NCI-H1417 (cell line): ENCODE measurements at regions not wholly inside any gene's neighbourhood (a gene's known extent, or its start where the extent isn't known, plus 50 kb on each side); places are given as distances from the start of the nearest gene placed in this dataset.
A peak's percentile ranks its signal among the peaks of the same experiment; 100 is the strongest.

Source experiments
- DNase-seq, 3 experiments: peaks; one replicate each; lab custom pipeline; 2025; lab: John Stamatoyannopoulos, UW

DNA sequence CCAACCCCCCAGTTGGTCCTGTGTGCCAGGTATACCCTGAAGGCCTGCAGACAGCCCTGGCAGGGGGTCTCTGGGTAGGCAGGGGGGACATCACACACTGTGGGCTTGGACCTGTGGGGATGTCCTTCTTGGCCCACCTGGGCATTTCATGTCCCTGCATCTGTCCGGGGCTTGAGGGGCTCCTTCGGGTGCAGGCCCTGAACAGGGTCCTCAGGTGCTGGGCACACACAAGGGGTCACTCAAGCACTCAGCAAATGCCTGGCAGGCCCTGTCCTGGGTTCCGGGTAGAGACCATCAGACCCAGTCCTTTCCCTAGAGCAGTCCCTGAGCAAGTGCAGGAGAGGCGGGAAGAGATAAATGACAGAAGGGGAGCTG, 70.5 kb upstream of the WNT11 start:
- no peak for DNase-seq

DNA sequence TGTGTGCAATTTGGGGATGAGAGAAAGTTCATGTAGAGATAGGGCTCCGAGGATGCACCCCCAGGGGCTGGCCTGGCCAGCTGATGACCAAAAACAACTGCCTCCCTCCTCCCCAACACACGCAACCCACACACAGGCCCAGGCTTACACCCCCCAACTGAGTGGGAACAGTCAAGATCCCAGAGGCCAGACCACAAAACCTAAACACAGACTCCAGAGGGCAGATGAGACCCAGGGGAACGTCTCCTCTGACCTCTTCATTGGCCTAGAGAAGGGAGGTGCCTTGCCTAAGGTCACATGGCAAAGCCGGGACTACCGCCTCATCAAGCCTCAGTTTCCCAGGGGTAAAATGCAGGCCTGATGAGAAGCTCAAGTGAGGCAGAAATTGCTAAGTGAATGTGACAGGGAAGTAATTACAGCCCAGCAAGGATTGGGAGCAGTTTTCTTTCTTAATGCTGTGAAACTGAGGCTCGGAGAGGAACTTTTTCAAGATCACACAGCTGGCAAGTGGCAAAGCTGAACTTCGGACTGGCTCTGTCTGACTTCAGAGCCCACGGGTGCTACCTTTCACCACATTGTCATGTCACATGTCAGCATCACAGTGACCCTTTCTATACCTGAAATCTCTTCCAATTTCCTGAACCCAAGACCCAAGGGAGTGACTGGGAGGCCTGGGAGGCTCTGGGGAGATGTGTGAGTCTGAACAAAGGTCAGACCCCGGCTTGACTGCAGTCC, 69.9 kb upstream of the WNT11 start:
- no peak for DNase-seq

DNA sequence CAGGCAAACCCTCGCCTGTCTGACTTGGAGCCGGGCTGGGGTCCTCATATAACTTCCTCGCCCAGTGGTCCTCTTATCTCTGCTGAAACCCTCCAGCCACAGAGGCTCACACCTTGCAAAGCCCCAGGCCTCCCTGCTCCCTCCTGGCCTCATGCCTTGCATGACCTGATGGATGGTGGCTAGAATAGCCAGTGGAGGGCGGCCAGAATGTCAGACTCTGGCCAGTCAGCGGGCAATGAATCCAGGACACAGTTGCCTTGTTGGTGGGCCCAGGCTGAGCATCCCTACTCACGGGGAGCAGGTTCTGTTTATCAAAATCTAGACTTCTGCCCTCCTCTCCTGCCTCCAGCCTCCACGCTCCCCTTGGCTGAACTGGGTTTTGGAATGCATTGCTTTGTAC, 69.1 kb upstream of the WNT11 start:
- no peak for DNase-seq

DNA sequence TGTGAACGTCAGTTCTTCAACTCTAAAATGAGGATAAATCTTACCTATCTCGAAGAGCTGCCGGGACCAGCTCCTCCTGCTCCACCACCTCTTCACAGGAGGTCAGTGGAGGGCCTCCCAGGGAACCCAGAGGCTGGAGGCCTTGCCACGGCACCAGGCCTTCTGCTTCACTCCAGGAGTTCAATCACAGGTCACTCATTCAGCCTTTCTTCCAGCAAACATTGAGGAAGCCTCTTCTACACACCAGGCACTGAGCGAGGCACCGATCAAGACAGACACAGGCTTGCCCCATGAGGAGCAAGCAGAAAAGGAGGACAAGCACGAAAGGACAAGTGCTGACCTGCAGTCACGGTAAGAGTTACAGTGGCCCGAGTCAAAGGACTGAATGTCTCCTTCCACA, 64.8 kb upstream of the WNT11 start:
- no peak for DNase-seq

DNA sequence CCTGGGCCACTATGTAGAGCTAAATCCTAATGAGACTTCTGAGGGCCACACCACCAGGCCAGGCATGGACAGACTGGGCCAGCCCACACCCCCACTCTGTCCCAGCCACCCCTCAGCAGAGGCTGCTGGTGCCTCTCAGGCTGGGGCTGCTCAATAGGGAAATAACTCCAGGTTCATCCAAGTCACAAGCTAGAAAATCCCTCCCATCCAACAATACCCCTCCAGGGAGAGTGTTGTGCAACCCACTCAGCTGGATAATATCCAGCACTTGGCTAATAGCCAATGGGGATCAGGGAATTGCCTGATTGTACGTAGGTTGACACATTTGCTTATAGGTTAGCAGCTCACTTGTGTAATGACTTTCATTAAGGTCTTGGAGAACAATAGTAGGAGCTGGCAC, 64.1 kb upstream of the WNT11 start:
- peak in 2 of 3 experiments; percentile 10 to 63 for DNase-seq

DNA sequence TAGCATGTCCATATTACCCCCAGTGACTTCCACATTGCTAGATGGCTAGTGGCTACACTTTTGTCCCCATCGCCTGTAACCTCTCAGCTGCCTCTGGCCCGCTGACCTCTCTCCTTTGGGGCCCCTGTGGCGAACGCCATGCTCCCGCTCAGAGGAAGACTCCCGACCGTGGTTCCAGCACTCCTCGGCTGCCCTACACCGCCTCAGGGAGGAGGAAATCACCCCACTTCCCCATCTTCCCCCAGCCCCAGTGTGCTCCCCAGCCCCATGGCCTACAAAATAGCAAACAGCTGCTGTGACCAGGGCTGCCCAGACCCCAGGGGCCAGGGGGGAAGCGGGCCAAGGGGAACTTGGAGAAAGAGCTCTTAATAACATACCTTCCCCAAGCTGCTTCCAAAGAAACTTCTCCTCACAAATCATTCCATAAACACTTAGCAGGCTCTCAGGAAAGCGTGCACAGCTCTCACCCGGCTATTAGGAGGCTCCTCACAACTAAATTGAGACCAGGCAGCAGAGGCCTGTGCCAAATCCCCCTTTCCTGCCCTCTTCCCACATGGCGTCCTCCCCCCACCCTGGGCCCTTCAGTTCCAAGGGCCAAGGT, 63.5 kb upstream of the WNT11 start:
- no peak for DNase-seq

DNA sequence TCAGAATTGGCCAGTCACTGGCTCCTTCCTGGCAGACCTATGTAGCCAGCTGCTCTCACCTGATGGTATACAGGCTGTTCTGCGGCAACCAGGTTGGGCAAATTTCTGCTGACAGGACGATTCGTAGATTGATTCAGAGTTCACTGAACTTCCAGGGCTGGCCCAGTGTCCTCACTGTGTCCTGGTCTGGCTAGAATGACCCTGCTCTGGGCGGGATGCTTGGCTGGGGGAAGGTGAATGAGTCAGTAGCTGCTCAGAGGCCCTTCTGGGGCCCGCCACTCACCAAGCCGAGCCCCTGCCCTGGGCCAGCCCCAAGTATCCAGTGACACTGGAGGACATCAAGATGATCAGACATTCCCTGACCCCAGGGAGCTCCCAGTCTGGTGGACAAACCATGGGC, 62.9 kb upstream of the WNT11 start:
- DNase-seq: no peak

DNA sequence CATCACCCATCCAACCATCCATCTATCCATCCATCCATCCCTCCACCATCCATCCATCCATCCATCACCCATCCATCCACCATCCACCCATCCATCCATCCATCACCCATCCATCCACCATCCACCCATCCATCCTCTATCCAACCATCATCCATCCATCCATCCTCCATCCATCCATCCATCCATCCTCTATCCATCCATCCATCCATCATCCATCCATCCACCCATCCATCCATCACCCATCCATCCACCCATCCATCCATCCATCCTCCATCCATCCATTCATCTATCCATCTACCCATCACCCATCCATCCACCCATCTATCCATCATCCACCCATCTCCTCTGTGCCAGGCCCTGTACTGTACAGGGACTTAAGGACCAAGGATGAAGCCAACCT, 62.2 kb upstream of the WNT11 start:
- no peak for DNase-seq

DNA sequence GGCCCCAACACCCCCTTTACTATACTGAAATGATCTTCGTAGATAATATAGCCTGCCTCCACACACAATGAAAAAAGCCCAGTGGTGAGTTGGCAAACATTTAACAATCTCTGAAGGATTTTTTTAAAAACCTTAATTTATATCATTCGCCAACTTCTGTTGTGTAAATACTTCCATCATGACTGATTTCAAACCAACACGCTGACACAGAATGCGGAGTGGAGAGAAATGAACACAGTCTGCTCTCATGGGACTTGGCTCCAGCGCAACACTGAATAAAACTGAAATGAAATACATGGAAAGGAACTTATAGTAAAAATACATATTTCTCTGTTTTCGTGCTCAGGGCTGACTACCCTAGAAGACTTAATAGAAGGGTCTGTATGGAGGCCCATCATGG, 61.3 kb upstream of the WNT11 start:
- DNase-seq: no peak

DNA sequence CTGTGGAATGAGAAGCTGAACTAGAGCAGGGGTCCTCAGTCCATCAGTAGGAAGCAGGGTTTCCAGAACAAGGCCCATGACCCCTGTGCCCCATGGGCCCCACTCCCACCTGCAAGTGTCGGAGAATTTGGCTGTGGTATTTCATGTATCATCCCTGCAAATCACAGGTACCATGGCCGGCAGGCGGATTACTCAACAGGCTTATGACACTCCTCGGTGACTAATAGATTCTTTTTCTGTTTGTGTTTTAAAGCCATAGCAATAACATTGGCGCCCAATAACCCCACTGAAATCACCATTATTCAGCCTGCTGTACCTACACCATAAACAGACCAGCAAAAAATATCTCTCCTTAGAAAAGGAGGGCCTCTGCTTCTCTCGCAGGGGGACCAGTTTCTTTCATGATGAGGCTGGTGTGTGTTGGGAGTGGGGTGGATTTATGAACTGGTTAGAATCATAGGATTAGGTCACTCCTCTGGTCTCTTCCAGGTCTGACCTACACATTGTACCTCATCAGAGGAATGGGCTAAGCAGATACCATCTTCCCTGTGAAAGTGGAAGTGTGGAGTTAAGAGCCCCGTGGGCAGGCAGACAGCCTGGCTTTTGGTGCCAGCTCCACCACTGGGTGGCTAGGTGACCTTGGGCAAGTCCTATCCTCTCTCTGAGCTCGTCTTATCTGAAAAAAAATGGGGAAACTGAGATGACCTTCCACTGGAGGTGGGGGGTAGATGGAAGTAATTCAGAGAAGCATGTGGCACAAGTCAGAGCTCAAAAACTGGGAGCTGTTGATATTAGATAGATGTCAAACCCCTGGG, 60.2 kb upstream of the WNT11 start:
- DNase-seq: no peak

DNA sequence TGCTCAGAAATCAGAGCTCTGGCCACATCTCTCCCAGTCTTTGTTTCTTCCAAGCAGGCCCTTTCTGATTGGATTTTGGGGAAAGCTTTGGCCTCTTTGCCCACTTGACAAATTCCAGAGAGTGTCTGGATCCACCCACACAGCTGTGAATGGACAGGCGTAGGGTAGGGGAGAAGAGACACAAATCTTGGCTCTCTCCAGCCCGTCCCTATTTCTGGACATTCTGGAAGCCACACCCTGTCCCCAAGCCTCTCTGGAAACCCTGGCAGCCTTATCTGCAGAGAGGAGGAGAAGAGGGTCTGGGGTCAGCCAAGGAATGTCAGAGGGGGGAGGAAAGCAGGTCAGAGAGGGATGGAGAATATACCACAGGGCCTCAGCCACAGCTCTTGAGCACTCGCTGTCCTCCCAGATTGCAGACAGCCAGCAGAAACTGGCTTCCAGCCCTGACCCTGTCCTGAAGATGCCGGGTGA, 59.5 kb upstream of the WNT11 start:
- no peak for DNase-seq

DNA sequence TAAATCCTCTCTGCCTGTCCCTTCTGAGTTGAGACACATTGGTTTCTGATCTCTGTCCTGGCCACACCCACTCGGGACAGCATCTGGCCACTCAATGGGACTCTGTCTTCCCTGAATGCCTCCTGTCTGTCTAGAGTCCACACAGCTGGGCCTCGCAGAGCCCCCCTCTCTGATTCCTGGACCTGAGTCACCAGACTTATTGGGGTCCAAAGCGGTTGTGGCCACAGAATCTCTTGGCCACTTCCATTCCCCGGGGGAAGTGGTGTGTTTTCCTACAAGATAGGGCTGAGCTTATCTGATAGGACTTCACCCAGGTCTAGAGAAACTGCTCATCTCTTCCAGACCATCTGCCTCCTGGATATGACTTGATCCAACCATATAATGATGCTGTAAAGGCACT, 57.4 kb upstream of the WNT11 start:
- DNase-seq: no peak

DNA sequence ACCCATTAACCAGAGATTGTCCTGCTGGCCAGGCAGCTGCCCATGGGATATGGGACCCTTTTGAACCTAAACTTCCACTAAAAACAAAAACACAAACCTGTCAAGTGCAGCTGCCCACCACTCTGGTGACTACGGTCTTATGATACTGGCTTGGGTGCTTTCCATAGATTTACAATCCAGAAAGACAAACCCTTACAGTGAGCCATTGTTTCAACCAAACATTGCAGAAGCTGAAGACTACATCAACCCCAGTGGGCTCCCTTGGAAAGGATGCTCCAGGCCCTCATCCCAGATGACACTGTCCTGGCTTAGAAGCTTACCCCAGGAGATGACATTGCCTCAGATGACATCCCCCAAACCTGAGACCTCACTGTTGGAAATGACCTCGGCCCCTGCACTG, 56.9 kb upstream of the WNT11 start:
- DNase-seq: no peak

DNA sequence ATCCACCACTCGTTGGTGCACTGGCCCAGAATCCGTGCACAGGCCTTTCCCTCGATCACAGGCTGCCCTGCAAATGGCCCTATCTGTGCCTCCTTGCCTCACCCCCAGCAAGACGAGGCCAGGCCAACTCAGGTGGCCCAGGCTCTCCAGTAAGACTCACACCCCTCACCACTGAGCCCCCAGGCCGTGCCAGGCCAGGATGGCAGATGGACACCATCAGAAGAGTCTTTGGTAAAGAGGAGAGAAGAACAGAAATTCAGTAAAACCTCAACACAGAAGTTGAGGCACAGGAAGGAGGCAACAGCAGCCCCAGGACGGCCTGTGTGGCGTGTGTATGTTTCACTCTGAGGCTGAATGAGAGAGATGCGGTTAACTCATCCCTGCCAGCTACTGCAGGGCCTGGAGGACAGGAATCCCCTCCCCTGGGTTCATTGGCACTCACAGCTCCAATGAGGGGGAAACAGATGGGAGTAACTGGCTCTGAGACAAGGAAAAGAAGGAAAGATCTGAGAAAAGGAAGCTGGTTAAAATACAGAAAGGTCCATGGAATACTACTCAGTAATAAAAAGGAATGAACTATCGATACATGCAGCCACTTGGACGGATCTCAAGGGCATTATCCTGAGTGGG, 54.1 kb upstream of the WNT11 start:
- DNase-seq: no peak

DNA sequence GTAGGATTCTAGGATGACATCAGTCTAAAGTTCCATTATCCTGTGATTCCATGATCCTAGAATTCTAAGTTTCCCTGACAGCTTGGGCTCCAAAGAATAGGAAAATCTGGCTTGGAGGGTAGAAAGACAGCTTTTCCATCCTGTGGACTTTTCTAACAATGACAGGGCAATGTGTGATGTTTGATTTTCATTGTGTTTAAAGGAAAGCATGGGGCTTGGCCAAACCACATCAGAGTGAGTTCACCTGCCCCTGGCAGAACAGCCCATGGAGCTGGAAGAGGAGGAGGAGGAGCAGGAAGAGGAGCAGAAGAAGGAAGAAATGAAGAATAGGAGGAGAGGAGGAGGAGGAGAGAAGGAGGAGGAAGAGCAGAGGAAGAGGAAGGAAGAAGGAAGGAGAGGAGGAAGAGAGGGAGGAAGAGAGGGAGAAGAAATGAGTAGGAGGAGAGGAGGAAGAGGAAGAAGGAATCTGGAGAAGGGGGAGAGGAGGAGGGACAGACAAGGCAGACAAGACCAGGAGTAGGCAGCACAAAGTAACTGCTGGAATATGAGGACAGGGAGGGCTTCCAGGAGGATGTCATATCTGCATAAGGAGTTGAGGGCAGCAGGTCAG, 53.1 kb upstream of the WNT11 start:
- DNase-seq: no peak

DNA sequence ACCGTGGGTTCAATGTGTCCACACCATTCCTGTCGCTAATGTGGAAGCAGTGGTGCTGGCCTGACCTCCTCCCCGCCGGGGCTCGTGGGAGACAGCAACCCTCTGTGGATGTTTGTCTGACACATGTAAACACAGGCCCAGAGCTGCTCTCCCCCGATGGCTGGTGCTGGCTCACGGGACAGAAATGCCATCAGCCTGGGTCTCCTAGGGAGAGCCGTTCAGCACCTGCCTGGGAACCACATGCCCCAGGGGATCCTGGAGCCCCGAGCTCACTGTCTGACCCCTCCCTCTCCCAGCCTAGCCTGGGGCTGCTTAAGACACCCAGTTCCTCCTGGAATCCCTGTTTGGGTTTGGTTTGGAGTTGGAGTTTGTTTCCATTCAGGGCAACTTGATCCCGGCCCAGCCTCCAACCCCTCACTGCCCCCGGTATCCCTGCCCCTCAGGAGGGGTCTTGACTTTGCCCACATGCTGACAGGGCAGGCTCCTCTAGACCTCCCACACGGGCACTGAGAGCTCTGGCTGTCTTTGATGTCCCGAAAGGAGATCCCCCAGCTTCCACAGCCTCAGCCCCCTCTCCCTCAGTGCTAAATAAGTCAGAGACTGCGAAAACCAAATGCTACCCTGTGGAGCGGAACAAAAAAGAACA, 50.9 kb upstream of the WNT11 start:
- peak in 1 of 3 experiments; percentile 12 for DNase-seq

DNA sequence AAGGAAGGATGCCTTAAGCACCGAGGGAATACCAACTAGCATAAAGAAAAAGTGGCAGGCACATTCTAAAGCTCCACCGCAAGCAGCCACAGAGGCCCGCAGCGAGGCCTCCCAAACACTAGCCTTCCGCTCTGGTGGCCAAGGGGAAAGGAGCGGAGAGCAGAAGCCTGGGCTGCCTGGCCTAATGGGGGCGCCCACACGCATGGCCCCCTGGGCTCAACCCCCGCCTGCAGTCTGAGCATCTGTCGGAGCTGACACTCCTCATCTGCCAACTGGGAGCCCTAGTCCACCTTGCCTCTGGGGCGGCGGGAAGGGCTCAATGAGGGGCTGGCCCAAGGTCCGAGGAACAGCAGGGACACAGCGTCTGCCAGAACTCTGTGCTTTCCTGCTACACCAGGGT, 50.1 kb upstream of the WNT11 start:
- DNase-seq: no peak
